ENCODE measurements at regions not wholly inside any gene's neighbourhood (a gene's known extent, or its start where the extent isn't known, plus 50 kb on each side); places are given as distances from the start of the nearest gene placed in this dataset.

GRCh38 chr18:41351430-41351829 lies 603.6 kb upstream of the PIK3C3 start:
- Histone ChIP-seq H3F3A (replicated peaks; ENCODE audit: low read depth) (no peaks in the 10 kb centered on the region), H4K20me1 (replicated peaks; ENCODE audit: insufficient read depth) (no peaks in the 10 kb centered on the region), H3K9me2 (ENCODE audit: insufficient read depth) (no peaks in the 10 kb centered on the region), H3K4me1 (ENCODE audit: insufficient read depth) (no peaks in the 10 kb centered on the region), H2AFZ (no peak overlapping the region), H3K27ac (ENCODE audit: low read depth) (no peak overlapping the region), H3K27me3 (ENCODE audit: insufficient read depth) (no peaks in the 10 kb centered on the region), H3K4me3 (no peak overlapping the region), H3K36me3 (ENCODE audit: insufficient read depth) (no peaks in the 10 kb centered on the region), H3K4me2 (no peak overlapping the region), H3K79me2 (replicated peaks; ENCODE audit: insufficient read depth) (no peaks in the 10 kb centered on the region)
- ATAC-seq, result no peak
- Mint-ChIP-seq H3K4me3 (no peak overlapping the region), H3K4me1 (peaks cover 9% of the 10 kb centered on the region; the same call in 2 of the 3 replicates), H3K27ac (no peak overlapping the region), H3K36me3 (ENCODE audit: low read depth) (no peaks in the 10 kb centered on the region), H3K27me3 (ENCODE audit: insufficient read depth, low read depth, poor library complexity) (no peaks in the 10 kb centered on the region), H3K9me3 (no peaks in the 10 kb centered on the region)
- TF ChIP-seq ZNF331 (CRISPR knock-in tag; IDR thresholded peaks at IDR 0.05; ENCODE audit: low read depth) (no peak), STAT1 (IDR thresholded peaks at IDR 0.05; ENCODE audit: unreplicated experiment) (no peak), POLR2AphosphoS5 (IDR thresholded peaks at IDR 0.05; ENCODE audit: low read depth) (no peak), CREB1 (CRISPR knock-in tag; IDR thresholded peaks at IDR 0.05; ENCODE audit: low read depth) (no peak), EZH2phosphoT487 (IDR thresholded peaks at IDR 0.05; ENCODE audit: unreplicated experiment) (no peak), JUNB (IDR thresholded peaks at IDR 0.05; ENCODE audit: unreplicated experiment) (no peak), ZNF114 (CRISPR knock-in tag; IDR thresholded peaks at IDR 0.05) (no peak), NANOG (IDR thresholded peaks at IDR 0.05; ENCODE audit: borderline replicate concordance) (no peak)
- TF ChIP-seq, protein P1, sequence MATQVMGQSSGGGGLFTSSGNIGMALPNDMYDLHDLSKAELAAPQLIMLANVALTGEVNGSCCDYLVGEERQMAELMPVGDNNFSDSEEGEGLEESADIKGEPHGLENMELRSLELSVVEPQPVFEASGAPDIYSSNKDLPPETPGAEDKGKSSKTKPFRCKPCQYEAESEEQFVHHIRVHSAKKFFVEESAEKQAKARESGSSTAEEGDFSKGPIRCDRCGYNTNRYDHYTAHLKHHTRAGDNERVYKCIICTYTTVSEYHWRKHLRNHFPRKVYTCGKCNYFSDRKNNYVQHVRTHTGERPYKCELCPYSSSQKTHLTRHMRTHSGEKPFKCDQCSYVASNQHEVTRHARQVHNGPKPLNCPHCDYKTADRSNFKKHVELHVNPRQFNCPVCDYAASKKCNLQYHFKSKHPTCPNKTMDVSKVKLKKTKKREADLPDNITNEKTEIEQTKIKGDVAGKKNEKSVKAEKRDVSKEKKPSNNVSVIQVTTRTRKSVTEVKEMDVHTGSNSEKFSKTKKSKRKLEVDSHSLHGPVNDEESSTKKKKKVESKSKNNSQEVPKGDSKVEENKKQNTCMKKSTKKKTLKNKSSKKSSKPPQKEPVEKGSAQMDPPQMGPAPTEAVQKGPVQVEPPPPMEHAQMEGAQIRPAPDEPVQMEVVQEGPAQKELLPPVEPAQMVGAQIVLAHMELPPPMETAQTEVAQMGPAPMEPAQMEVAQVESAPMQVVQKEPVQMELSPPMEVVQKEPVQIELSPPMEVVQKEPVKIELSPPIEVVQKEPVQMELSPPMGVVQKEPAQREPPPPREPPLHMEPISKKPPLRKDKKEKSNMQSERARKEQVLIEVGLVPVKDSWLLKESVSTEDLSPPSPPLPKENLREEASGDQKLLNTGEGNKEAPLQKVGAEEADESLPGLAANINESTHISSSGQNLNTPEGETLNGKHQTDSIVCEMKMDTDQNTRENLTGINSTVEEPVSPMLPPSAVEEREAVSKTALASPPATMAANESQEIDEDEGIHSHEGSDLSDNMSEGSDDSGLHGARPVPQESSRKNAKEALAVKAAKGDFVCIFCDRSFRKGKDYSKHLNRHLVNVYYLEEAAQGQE (IDR thresholded peaks at IDR 0.05; ENCODE audit: unreplicated experiment), result no peak
- TF ChIP-seq, protein P2, sequence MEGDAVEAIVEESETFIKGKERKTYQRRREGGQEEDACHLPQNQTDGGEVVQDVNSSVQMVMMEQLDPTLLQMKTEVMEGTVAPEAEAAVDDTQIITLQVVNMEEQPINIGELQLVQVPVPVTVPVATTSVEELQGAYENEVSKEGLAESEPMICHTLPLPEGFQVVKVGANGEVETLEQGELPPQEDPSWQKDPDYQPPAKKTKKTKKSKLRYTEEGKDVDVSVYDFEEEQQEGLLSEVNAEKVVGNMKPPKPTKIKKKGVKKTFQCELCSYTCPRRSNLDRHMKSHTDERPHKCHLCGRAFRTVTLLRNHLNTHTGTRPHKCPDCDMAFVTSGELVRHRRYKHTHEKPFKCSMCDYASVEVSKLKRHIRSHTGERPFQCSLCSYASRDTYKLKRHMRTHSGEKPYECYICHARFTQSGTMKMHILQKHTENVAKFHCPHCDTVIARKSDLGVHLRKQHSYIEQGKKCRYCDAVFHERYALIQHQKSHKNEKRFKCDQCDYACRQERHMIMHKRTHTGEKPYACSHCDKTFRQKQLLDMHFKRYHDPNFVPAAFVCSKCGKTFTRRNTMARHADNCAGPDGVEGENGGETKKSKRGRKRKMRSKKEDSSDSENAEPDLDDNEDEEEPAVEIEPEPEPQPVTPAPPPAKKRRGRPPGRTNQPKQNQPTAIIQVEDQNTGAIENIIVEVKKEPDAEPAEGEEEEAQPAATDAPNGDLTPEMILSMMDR (conservative IDR thresholded peaks at IDR 0.05; ENCODE audit: low read depth in 2 of 2), result no peak
- TF ChIP-seq, protein P3, sequence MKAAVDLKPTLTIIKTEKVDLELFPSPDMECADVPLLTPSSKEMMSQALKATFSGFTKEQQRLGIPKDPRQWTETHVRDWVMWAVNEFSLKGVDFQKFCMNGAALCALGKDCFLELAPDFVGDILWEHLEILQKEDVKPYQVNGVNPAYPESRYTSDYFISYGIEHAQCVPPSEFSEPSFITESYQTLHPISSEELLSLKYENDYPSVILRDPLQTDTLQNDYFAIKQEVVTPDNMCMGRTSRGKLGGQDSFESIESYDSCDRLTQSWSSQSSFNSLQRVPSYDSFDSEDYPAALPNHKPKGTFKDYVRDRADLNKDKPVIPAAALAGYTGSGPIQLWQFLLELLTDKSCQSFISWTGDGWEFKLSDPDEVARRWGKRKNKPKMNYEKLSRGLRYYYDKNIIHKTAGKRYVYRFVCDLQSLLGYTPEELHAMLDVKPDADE (IDR thresholded peaks at IDR 0.05), result no peak
- no peak for DNase-seq (ENCODE audit: low spot score)

All from GM23338 (cell line).